ENCODE measurements at regions not wholly inside any gene's neighbourhood (a gene's known extent, or its start where the extent isn't known, plus 50 kb on each side); places are given as distances from the start of the nearest gene placed in this dataset.

- Histone ChIP-seq H3K79me2 (ENCODE audit: insufficient read depth, low read length) (no peaks in the 10 kb centered on the region), H4K91ac (ENCODE audit: insufficient read length, low read depth, low read length) (no peak overlapping the region), H3K4me1 (ENCODE audit: insufficient read depth, low read length) (peaks cover 3% of the 10 kb centered on the region; the same call in 1 of the 2 replicates), H3K14ac (ENCODE audit: insufficient read depth, low read length) (no peak overlapping the region), H3K18ac (ENCODE audit: insufficient read length, low read depth, low read length) (no peak overlapping the region), H2BK5ac (ENCODE audit: insufficient read length, low read length) (no peak overlapping the region), H3K23ac (ENCODE audit: insufficient read length, low read depth, low read length) (no peak overlapping the region), H3K4ac (ENCODE audit: low read depth, low read length) (no peak overlapping the region), H3K9me3 (ENCODE audit: control insufficient read depth, low read depth, low read length) (no peaks in the 10 kb centered on the region), H4K20me1 (ENCODE audit: control insufficient read depth, insufficient read depth, insufficient read length) (no peaks in the 10 kb centered on the region), H2BK120ac (ENCODE audit: low read depth, low read length, poor library complexity, severe bottlenecking) (no peak overlapping the region), H3K56ac (ENCODE audit: insufficient read length, low read depth, low read length) (no peak overlapping the region), H3K27ac (ENCODE audit: insufficient read length, low read depth, low read length) (no peak overlapping the region), H2BK12ac (ENCODE audit: insufficient read length, low read depth, low read length) (no peak overlapping the region), H3K4me2 (ENCODE audit: insufficient read depth, insufficient read length, low read length) (no peak overlapping the region), H3T11ph (ENCODE audit: low read length) (no peak overlapping the region), H4K5ac (ENCODE audit: insufficient read length, low read depth, low read length) (no peak overlapping the region), H3K27me3 (ENCODE audit: insufficient read depth, low read length) (no peaks in the 10 kb centered on the region), H2AK5ac (ENCODE audit: insufficient read length, low read length) (no peak overlapping the region), H3K23me2 (ENCODE audit: insufficient read length, low read depth, low read length, poor library complexity, severe bottlenecking) (no peaks in the 10 kb centered on the region), H2AFZ (ENCODE audit: low read length) (no peak overlapping the region), H3K9ac (ENCODE audit: extremely low read depth, insufficient read length, low read length) (no peak overlapping the region), H2BK15ac (ENCODE audit: low read depth, low read length) (no peak overlapping the region), H4K8ac (replicated peaks; ENCODE audit: insufficient read length, low read depth, low read length) (no peak overlapping the region), H3K79me1 (ENCODE audit: insufficient read depth, low read depth, low read length, poor library complexity, severe bottlenecking) (no peaks in the 10 kb centered on the region), H2BK20ac (ENCODE audit: low read depth, low read length, poor library complexity, severe bottlenecking) (no peak overlapping the region)
- Mint-ChIP-seq H3K36me3 (ENCODE audit: insufficient read depth in 1 of 3, low read depth in 3 of 3) (no peaks in the 10 kb centered on the region), H3K9me3 (no peaks in the 10 kb centered on the region), H3K27ac (no peak overlapping the region), H3K4me1 (peaks cover 11% of the 10 kb centered on the region in 2 experiments), H3K4me3 (no peak overlapping the region), H3K27me3 (ENCODE audit: low read depth) (no peaks in the 10 kb centered on the region)
- no CpG with 5 or more reads among the region's 1 CpG for WGBS (ENCODE audit: extremely low coverage, insufficient read length, low lambda C conversion rate)
- no peak for TF ChIP-seq CTCF (conservative IDR thresholded peaks at IDR 0.05)
- DNase-seq = no peak
Measured at GRCh38 chr6:49051281-49051680, 411.8 kb downstream of the MMUT start.

Measured in H9 (cell line).